Endothelial cell of umbilical vein (primary cell): ENCODE measurements at regions not wholly inside any gene's neighbourhood (a gene's known extent, or its start where the extent isn't known, plus 50 kb on each side); places are given as distances from the start of the nearest gene placed in this dataset.

ENCODE experiments used
- BruUV-seq: library from RNA; stranded (reverse); fragments of 400-500 nt; replicated peaks from 2 replicates; lab custom pipeline; 2021; lab: Mats Ljungman, UMichigan
- CTCF ChIA-PET: fragments of 300-600, 350-600 bp; sonication (Branson Sonifier 250); formaldehyde crosslinking; loops from one replicate; lab custom pipeline; 2021; ENCODE audit warnings: antibody characterized with exemption, inconsistent platforms; lab: Charles Lee
- POLR2A ChIA-PET: fragments of 300-600, 350-600 bp; sonication (Branson Sonifier 250); formaldehyde crosslinking; loops from one replicate; lab custom pipeline; 2021; ENCODE audit warnings: antibody characterized with exemption, inconsistent platforms; lab: Charles Lee
- DNase-seq: peaks from one replicate; pipeline ENCODE4 v3.0.0-alpha.2; 2011; ENCODE audit warnings: low read depth, low spot score
- FAIRE-seq: peaks from 2 replicates; lab custom pipeline; 2011; peaks lifted over from hg19 to GRCh38; lab: Jason Lieb, UNC
- H2AFZ ChIP-seq: 2 replicates; pipeline ENCODE4 v1.6.0; 2012; ENCODE audit warnings: low read depth, low read length, control low read depth, inconsistent platforms
- H3K27ac ChIP-seq: 2 replicates; pipeline ENCODE4 v1.5.1; 2011; ENCODE audit warnings: low read depth, mild to moderate bottlenecking, control low read depth, low read length, moderate library complexity; ENCODE audit not compliant: insufficient read depth
- H3K27me3 ChIP-seq, 2 experiments: 2 replicates each; pipeline versions ENCODE4 v1.6.0 to v1.6.1; 2011; ENCODE audit warnings: low read length in 2 of 2, mixed read lengths in 1 of 2; ENCODE audit not compliant: control insufficient read depth in 2 of 2, insufficient read depth in 2 of 2
- H3K36me3 ChIP-seq, 2 experiments: 2 replicates in 1 of 2; 3 replicates in 1 of 2; pipeline ENCODE4 v1.5.1; 2011; ENCODE audit warnings: low read length in 2 of 2, mild to moderate bottlenecking in 1 of 2, moderate library complexity in 1 of 2; ENCODE audit not compliant: control insufficient read depth in 2 of 2, insufficient read depth in 2 of 2; ENCODE audit errors: extremely low read depth in 1 of 2
- H3K4me1 ChIP-seq: 3 replicates; pipeline ENCODE4 v1.5.1; 2011; ENCODE audit warnings: mild to moderate bottlenecking, low read length; ENCODE audit not compliant: control insufficient read depth, insufficient read depth; ENCODE audit errors: extremely low read depth
- H3K4me2 ChIP-seq: 2 replicates; pipeline ENCODE4 v1.6.1; 2011; ENCODE audit warnings: low read length, control low read depth, mixed read lengths; ENCODE audit not compliant: insufficient read depth
- H3K4me3 ChIP-seq, 3 experiments: fragments of 200-600 bp in 1 of 3; sonication (generic), shearing (Covaris generic) in 1 of 3; replicated peaks in 1 of 3; 2 replicates each; pipeline ENCODE4 v1.5.1; 2011 to 2016; ENCODE audit warnings: control low read depth in 3 of 3, low read length in 3 of 3, mild to moderate bottlenecking in 2 of 3, inconsistent platforms in 1 of 3, low read depth in 1 of 3, moderate library complexity in 1 of 3; ENCODE audit not compliant: insufficient read depth in 1 of 3
- H3K79me2 ChIP-seq: 2 replicates; pipeline ENCODE4 v1.6.0; 2012; ENCODE audit warnings: low read length, inconsistent platforms; ENCODE audit not compliant: control insufficient read depth, insufficient read depth
- H3K9ac ChIP-seq: replicated peaks from 2 replicates; pipeline ENCODE3; 2011; ENCODE audit warnings: low read length, control low read depth; ENCODE audit not compliant: insufficient read depth; ENCODE audit errors: extremely low read depth
- H3K9me1 ChIP-seq: replicated peaks from 3 replicates; pipeline ENCODE4 v1.6.0; 2011; ENCODE audit warnings: mild to moderate bottlenecking, low read length; ENCODE audit not compliant: control insufficient read depth, insufficient read depth; ENCODE audit errors: extremely low read depth
- H3K9me3 ChIP-seq: replicated peaks from 2 replicates; pipeline ENCODE4 v1.5.1; 2012; ENCODE audit warnings: low read length, inconsistent platforms; ENCODE audit not compliant: control insufficient read depth, insufficient read depth
- H4K20me1 ChIP-seq: replicated peaks from 2 replicates; pipeline ENCODE3; 2011; ENCODE audit warnings: mild to moderate bottlenecking, low read length; ENCODE audit not compliant: control insufficient read depth, insufficient read depth; ENCODE audit errors: extremely low read depth
- CTCF ChIP-seq, 2 donors: IDR thresholded peaks; 1 replicate in 1 of 2; 2 replicates in 1 of 2; pipeline ENCODE4 v1.5.1; 2011; ENCODE audit warnings: low read length in 2 of 2, mild to moderate bottlenecking in 2 of 2, moderate library complexity in 2 of 2, control low read depth in 1 of 2, inconsistent platforms in 1 of 2, low read depth in 1 of 2; ENCODE audit not compliant: insufficient read depth in 1 of 2; ENCODE audit errors: extremely low read depth in 1 of 2
- EZH2 ChIP-seq: IDR thresholded peaks from 2 replicates; pipeline ENCODE4 v1.6.1; 2012; ENCODE audit warnings: borderline replicate concordance, low read depth, mild to moderate bottlenecking, moderate library complexity, low read length, inconsistent platforms; ENCODE audit not compliant: severe bottlenecking
- FOS ChIP-seq: IDR thresholded peaks from 2 replicates; pipeline ENCODE4 v1.6.1; 2011; ENCODE audit warnings: mild to moderate bottlenecking, low read length, moderate library complexity, borderline replicate concordance; ENCODE audit not compliant: insufficient read depth
- GATA2 ChIP-seq: IDR thresholded peaks from 2 replicates; pipeline ENCODE4 v1.7.0; 2011; ENCODE audit warnings: low read depth, mild to moderate bottlenecking, moderate library complexity, mixed read lengths, low read length; ENCODE audit not compliant: insufficient read length, insufficient read depth
- JUN ChIP-seq: IDR thresholded peaks from 2 replicates; pipeline ENCODE4 v1.6.1; 2011; ENCODE audit warnings: borderline replicate concordance, low read depth; ENCODE audit not compliant: insufficient read length, insufficient read depth
- MYC ChIP-seq: IDR thresholded peaks from one replicate; pipeline ENCODE4 v1.6.1; 2011; ENCODE audit warnings: mild to moderate bottlenecking, low read depth, low read length
- POLR2A ChIP-seq: IDR thresholded peaks from 2 replicates; pipeline ENCODE4 v1.6.1; 2012; ENCODE audit warnings: low read depth, mild to moderate bottlenecking, control low read depth, low read length
- POLR2AphosphoS5 ChIP-seq: IDR thresholded peaks from 2 replicates; pipeline ENCODE4 v1.6.1; 2012; ENCODE audit warnings: low read depth, mild to moderate bottlenecking, control low read depth, low read length, moderate library complexity; ENCODE audit not compliant: insufficient read depth
- dilution Hi-C: fragments of 300-500 bp; cut with MboI; formaldehyde crosslinking; loops from one replicate; pipeline ENCODE4 v1.15.0; 2019; ENCODE audit warnings: low sequenced_read_pairs; ENCODE audit not compliant: extremely low pct_ligation_motif_present
- intact Hi-C: fragments of 100-400 bp; cut with micrococcal nuclease; formaldehyde crosslinking; loops from one replicate; pipeline ENCODE4 v1.10.0; 2022

GRCh38 chr3:176850498-176850897 is 346.8 kb downstream of the TBL1XR1 start:
- H4K20me1 ChIP-seq = no peaks in the 10 kb centered on the region
- DNase-seq (no peak), FAIRE-seq (no peak)
- no peaks in the 10 kb centered on the region for H3K9me1 ChIP-seq
- no peak overlapping the region for H3K4me2 ChIP-seq
- H3K4me3 ChIP-seq = no peak overlapping the region
- no peaks in the 10 kb centered on the region for H3K9me3 ChIP-seq
- no peaks in the 10 kb centered on the region for H3K79me2 ChIP-seq
- H3K9ac ChIP-seq = no peak overlapping the region
- CTCF ChIA-PET = no interaction called here
- H3K4me1 ChIP-seq = no peaks in the 10 kb centered on the region
- intact Hi-C loops (no loop called here), dilution Hi-C loops (no loop called here)
- POLR2A ChIA-PET = no interaction called here
- H3K27ac ChIP-seq = no peak overlapping the region
- no peak overlapping the region for H2AFZ ChIP-seq
- H3K36me3 ChIP-seq = no peaks in the 10 kb centered on the region
- TF ChIP-seq EZH2 (no peak), POLR2A (no peak), GATA2 (no peak), POLR2AphosphoS5 (no peak), MYC (no peak), CTCF (IDR thresholded peaks at IDR 0.05; ENCODE audit: extremely low read depth in 1 of 2, insufficient read depth in 1 of 2, low read depth in 1 of 2, low read length in 2 of 2) (no peak), JUN (no peak), FOS (no peak)
- no TSS peak for BruUV-seq
- H3K27me3 ChIP-seq = no peaks in the 10 kb centered on the region
